SW480 (cell line): ENCODE measurements at regions not wholly inside any gene's neighbourhood (a gene's known extent, or its start where the extent isn't known, plus 50 kb on each side); places are given as distances from the start of the nearest gene placed in this dataset.
A peak's percentile ranks its signal among the peaks of the same experiment; 100 is the strongest.
"Not testable (repeated sequence)": the region's sequence is repeated elsewhere in the genome, so short reads cannot be mapped to it uniquely, and the experiment has no call there.

Experiments
- DNase-seq: peaks from one replicate; pipeline ENCODE4 v3.0.0-alpha.2; 2016; ENCODE audit warnings: low spot score

DNA sequence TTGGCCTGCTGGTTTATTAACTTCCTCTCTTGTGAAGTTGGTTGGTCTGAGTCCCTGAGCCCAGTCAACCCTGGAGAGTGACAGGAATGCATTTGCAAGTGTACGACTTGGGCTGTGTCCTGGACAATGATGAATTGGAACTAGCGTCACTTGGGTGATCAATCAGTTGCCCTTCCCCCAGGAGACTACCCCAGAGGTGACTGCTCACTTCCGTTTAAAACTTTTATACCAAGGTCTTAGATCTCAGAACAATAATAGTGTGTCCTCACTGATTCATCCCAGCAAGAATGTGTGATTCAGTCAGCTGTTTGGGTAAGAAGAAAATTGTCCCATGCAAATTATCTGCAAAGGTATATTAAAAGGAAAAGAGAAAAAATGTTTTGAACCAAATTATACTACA lies 102.9 kb upstream of the ARMC3 start:
- peak; percentile 45 for DNase-seq

DNA sequence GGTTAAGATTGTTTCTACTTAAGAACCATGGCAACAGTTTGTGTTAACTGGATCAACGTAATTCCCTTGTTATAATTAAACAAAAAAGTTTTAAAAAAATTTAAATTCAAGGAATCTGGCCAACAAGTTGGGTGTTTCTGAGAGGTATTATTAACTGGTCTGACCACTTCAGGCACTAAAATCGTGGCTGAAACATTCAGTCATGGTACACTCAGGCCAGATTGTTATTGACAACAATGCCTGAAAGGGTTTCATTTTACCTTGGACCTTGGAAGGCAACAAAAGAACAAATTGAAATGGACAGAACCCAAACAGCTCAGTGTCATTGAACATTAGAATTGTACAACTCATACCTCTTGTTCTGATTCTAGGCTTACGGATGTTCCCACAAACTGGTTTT lies 103.3 kb upstream of the ARMC3 start:
- no peak for DNase-seq

DNA sequence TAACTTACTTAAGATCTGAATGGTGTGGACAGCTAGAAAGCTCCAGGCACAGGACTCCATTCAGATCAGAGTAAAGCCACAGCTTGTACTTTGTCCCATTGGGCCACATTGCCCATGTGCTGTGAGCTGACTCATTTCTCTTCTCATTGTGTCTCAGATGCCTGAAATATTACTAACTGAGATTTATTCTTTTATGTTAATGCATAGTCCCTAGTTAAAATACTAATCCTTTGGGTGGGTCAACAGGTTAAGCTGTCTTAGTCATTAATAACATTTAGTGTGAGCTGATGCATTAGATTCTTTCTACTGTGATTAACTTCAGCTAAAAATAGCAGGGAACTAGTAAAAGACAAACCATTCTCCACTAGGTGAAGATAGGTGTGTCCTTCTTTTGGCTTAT lies 104.7 kb upstream of the ARMC3 start:
- DNase-seq, result peak; percentile 93

DNA sequence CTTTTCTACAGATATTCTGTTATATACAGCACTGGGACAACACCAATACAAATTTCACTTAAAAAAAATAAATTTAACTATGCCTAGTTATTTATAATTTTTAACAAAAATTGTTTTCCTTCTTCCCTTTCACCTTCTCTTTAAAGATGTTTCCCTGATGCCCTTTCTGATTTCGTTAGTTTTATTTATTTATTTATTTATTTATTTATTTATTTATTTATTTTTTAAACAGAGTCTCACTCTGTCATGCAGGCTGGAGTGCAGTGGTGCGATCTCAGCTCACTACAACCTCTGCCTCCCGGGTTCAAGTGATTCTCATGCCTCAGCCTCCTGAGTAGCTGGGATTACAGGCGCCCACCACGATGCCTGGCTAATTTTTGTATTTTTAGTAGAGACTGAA lies 105.9 kb upstream of the ARMC3 start:
- not testable (repeated sequence) for DNase-seq

DNA sequence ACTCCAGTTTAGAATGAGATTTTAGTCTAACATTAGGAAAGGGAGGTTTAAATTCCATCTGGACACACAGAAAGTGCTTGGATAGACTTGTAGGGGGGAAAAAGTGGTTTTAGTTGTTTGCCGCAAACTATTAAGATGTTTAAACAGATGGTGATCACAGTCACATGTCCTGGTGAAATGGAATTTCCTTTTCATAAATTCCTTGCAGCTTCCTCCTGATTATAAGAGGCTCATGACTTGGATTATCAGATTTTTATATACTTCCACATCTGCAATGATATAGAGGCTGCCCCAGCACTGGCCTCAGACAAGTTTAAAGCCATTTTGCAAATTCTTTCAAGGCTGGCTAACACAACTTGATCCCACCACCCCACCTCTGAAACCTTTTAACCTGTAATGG lies 106.4 kb upstream of the ARMC3 start:
- no peak for DNase-seq

DNA sequence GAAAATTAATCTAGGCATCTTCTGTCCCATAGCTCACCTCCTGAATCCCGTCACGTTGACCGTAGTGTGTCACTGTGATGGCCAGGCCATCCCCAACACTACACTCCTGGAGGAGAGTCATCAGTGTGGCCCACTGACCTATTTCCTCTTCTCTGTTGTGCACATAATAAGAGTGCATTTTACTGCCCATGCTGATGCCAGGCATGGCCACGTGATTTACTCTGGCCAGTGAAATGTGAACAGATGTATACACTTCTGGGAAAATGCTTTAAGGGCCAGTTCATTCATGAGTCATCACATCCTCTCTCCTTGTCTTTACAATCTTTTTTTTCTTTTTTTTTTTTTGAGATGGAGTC lies 101.9 kb upstream of the PIP4K2A start:
- DNase-seq, result peak; percentile 69

DNA sequence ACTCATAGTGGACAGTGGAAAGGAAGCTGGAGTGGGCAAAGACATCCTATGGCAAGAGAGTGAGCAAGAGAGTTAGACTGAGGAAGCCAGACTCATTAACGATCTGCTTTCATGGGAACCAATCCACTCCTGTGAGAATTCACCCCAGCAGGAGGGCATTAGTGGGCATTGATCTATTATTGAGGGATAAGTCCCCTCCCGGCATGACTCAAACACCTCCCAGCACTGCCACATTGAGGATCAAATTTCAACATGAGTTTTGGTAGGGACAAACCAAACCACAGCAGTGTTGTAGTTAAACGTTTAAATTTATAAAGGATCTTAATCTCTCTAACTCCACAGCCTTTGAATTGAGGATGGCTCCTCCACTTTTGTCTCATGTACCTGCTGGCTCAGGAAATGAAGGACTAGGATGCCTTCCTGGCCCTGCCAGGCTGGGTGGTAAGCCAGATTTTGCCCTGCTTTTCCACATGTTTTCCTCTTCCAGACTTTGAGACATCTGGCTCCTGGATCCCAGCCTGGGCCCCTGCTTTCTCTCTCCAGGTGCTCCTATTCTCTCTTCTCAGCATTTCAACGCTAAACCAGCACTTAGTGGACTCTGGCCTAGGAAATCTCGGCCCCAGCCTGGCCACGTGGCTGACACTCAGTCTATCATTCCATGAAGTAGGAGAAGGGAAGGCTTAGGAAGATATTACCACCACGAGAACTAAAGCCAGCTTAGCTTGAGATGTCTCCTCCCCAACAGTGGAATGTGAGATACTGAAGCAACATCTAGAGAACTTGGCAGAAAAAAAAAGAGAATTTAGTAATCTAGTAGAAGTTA lies 96.5 kb upstream of the PIP4K2A start:
- no peak for DNase-seq

DNA sequence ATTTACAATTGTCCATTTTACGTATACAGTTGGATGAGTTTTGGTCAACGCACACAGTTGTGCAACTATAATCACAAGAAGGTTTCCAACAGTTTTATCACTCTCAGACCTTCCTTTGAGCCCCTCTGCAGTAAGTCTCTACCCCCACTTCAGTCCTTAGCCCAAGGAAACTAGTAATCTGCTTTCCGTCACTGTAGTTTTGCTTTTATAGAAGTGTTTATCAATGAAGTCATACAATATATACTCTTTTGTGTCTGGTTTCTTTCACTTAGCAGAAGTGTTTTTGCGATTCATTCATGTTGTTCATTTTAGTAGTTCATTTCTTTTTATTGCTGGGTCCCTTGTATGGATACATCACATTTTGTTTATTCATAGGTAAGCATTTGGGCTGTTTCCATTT lies 92.9 kb upstream of the PIP4K2A start:
- DNase-seq, result no peak

DNA sequence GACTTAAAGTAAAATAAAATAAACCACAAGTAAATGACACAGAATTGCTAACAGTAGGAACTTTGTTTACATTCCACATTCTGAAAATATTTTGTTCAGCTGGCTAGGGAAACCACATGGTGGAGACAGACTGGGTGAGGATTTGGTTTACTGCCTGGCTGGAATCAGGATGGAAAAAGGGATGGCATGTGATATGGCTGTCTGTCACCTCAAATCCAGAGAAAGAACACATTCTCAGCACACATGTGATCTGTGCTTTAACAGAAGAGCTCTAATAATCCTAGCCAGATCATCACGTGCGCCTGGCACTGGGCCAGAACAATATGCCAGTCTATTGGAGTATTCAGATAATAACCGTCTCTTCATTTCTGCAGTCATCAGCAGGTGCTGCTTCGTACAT lies 90.9 kb upstream of the PIP4K2A start:
- peak; percentile 12 for DNase-seq

DNA sequence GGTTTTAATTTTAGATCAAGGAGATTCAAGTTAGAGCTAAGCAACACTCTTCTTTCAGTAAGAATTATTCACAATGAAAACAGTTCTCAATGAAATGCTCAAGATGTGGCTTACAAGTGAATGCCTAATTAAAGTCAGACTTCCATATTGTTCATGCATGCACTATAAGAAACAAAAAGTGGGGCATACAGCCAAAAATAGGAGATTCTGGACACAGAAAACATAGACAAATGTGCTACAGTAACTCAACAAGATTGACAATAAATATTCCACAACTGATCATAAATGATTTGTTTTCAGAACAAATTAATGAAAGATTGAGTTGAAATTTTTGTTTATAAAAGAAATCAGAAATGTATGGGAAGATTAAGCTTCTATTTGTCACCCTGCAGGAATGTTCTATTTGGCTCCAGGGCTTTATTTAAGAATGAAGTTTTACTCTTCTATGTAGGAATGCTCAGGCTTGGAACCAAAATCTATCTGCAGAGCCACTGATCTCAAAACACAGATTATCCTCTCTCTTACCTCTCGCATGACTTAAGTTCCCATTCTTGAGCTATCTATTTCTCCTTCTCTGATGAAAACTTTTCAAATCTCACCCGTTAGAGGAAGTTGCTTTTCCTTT lies 89.0 kb upstream of the PIP4K2A start:
- no peak for DNase-seq

DNA sequence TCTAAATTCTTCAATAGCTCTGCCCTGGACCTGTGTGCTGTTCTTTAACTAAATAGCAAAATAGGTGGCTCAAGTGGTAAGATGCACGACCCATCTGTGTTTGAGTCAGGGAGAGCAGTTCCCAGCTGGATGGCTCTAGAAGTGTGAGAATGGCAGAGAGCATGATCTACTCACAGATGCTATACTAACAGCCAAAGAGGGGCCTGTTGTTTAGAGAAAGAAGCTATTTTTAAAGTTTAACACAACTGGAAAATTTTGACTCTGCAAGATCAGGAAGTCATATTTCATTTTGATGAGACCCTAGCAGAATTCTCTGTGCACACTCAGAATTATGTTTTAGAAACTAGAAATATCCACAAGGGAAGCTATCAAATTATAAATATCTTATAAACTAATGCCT lies 87.4 kb upstream of the PIP4K2A start:
- no peak for DNase-seq

DNA sequence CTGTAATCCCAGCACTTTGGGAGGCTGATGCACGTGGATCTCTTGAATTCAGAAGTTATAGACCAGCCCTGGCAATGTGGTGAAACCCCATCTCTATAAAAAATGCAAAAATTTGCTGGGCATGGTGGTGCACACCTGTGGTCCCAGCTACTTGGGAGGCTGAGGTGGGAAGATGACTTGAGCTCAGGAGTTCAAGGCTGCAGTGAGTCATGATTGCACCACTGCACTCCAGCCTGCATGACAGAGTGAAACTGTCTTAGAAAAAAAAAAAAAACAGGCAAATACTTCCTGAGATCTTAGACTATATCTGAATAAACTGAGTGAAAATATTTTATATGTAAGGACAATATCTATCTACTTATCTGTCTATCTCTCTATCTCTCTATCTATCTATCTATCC lies 83.4 kb upstream of the PIP4K2A start:
- not testable (repeated sequence) for DNase-seq

DNA sequence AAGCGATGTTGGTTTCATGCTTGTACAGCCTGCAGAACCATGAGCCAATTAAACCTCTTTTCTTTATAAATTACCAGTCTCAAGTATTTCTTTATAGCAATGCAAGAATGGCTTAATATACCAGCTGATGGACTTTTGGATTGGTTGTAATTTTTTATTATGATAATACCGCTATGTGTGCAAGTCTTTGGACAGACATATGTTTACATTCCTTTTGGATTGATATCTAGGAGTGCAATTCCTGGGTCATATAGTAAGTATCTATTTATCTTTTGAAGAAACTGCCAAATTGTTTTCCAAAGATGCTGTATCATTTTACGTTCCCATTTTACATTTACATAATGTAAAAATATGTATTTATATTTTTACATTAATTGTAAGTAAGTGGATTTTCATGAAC lies 81.2 kb upstream of the PIP4K2A start:
- DNase-seq, result no peak

DNA sequence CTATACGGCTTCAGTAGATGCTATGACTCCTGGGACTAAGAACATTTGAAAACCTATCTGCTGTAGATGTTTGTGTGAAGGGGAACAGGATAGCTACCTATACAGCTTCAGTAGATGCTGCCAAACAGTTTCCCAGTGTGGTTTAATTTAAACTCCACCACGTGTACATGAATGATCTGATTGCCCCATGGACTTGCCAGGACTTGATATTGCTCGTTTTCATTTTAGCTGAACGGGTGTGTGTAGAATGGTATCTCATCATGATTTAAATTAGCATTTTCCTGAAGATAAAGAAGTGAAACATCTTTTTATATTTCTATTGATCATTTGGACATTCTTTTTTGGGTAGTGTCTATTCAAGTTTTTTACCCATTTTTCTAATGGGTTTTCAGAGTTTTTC lies 77.8 kb upstream of the PIP4K2A start:
- no peak for DNase-seq

DNA sequence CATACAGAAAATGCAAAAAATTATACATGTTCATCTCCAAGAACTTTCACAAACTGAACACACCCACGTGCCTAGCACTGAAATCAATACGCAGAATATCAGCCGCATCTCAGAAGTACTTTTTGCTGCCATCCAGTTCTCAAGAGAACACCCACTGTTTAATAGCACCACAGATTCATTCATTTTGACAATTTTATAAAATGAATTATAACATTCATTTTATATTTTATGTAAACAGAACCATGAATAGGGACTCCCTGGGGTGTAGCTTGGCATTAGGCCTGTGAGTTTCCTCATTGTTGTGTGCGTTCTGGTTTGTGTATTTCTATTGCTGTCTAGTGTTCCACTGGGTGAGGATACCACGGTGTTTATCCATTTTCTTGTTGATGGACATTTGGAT lies 77.3 kb upstream of the PIP4K2A start:
- no peak for DNase-seq

DNA sequence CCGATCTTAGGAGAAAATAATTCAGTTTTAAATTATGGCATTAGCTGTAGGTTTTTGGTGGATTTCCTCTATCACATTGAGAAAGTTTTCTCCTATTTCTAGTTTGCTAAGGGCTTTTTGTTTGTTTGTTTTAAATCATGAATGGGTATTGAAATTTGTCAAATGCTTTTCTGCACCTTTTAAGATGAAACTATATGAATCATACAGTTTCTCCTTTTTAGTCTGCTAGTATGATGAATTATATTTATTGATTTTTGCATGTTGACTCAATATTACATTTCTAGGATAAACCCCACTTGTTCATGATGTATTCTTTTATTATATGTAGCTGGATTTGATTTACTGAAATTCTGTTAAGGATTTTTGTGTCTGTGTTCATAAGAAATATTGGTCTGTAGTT lies 70.3 kb upstream of the PIP4K2A start:
- DNase-seq, result no peak

DNA sequence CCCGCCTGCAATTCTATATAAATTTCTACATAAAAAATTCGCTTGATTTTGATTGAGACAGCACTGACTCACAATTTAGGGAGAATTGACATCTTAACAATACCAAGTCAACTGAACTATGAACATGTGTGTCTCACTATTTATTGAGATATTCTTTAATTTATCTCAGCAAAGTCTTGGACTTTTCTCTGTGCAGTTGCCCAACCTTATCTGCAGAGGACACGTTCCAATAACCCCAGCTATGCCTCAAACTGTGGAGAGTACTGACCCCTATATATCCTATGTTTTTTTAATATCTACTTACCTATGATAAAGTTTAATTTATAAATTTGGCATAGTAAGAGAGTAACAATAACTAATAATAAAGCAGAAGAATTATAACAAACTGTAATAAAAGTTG lies 69.4 kb upstream of the PIP4K2A start:
- DNase-seq, result no peak

DNA sequence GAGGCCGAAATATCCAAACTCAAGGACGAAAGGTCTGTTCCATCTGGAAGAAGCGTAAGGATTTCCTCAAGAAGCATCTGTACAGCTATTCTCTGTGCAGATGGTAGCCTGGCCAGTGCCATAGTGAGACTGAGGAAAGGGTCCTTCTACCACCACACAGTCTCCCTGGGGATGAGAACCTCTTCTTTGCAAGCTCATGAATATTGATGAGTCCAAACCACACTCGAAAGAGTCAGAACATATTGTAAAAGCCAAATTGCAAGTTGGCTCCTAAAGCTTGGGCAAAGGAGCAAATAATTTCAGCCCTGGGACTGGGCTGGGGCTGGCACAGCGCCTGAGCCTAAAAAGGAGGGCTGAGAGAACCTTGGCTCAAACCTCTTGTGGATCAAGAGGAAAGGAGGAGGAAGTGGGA lies 66.1 kb upstream of the PIP4K2A start:
- DNase-seq, result no peak

DNA sequence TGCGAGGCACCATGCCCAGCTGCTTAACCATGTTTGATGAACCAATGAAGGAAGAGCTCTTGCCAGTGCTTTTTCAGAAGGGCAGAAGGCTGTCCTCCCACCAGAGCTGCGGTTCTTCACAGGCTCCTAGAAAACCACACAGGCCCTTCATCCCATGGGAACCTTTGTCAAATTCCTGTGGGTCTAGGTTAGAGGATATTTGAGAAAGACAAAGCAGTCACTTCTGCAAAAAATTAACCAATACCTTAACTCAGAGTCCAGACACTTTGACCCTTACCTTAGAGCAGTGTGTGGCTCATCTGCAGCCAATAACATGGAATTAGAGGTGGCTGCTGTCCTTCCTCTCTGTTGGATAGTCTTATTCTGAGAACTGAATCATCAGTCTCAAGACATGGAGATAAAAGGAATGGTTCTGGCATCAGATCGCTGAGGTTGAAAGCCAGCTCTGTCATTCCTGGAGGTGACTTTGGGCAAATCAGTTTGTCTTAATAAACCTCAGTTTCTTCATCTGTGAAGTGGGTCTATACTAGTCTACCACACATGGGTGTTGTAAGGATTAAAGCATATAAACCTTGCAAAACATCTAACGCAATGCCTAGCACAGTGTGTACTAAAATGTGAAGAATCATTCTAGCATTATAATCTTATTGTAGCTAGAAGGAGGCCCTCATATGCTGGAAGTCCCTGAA lies 65.1 kb upstream of the PIP4K2A start:
- DNase-seq, result no peak

DNA sequence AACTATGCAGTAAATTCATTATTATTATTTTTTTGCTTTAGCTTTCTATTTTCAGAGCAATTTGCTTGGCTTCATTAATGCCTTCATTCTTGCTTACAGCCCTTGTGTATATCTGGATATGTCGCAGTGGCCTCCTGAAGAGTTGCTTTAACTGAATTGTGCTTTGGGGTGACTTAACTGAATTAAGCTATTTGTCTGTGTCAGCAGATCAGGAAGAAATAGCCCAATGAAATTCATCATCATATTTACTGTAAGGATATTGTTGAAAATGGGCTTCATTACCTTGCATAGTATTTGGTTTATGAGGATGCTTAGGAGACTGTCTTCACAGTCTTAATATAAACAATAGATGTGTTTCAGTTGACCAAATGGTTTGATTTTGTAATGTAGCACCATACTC lies 59.7 kb upstream of the PIP4K2A start:
- no peak for DNase-seq

DNA sequence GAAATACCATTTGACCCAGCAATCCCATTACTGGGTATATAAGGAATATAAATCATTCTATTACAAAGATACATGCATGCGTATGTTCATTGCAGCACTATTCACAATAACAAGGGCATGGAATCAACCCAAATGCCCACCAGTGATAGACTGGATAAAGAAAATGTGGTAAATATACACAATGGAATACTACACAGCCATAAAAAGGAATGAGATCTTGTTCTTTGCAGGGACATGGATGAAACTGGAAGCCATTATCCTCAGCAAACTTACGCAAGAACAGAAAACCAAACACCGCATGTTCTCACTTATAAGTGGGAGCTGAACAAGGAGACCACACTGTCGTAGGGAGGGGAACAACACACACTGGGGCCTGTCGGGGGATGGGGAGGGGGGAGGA lies 57.3 kb upstream of the PIP4K2A start:
- DNase-seq, result not testable (repeated sequence)

DNA sequence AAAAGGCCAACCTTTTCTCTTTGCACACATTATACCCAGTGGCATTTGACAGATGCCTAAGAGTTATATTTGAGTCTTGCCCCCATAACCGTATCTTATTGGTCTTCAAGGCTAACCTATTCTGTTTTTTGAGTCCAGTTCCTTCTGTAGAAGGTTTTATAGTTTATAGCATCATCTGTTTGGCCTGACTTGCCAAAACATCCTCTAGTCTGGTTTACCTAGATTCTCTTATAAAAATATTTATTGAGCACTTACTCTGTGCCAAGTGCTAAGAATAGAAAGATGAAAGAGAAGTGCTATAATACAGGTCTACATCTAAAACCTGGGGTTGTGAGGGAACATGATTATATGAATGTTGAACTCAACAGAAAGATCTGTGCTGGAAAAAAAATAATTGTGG lies 55.9 kb upstream of the PIP4K2A start:
- DNase-seq, result no peak

DNA sequence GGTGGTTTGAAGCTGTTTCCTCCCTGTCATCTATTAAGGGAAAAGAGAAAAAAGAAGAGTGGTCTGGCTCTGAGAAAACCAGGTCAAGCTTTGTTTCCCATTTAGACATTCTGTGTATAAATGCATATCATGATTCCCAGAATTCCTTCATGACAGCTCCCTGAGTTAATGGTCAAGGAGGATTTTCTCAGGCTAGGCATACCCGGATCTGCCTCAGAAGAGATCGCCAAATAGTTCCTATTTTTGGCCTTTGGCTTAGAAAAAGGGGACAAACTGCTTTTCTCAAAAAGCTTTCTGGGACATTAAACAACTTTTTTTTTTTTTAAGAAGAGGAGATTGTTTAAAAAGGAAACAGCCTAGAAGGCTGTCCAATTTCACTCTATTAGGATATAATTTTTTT lies 53.5 kb upstream of the PIP4K2A start:
- DNase-seq, result no peak

DNA sequence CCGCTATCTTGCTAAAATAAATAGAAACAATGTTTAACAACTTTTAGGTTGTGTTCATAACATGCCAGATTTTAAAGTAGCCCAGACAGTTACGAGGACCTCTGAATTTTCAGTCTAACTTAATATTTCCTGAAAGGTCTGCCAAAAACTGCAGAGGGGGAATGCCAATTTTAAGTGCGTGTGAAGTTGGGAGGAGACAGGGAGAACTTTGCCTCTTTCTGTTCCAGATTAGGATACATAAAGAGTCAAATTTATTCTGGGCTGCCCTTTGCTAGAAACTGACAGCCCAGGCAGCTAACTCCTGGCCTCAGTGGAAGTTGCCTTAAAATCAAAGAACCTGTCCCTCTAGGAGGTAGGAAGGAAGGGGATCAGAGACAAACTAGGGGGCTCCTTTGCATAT lies 52.3 kb upstream of the PIP4K2A start:
- no peak for DNase-seq
